NCI-H446 treated with DMSO at 0.1 percent for 48 hours (cell line): ENCODE measurements at regions not wholly inside any gene's neighbourhood (a gene's known extent, or its start where the extent isn't known, plus 50 kb on each side); places are given as distances from the start of the nearest gene placed in this dataset.
"Not testable (repeated sequence)": the region's sequence is repeated elsewhere in the genome, so short reads cannot be mapped to it uniquely, and the experiment has no call there.

ENCODE experiments used
- DNase-seq: peaks from one replicate; lab custom pipeline; 2025; lab: John Stamatoyannopoulos, UW

DNA sequence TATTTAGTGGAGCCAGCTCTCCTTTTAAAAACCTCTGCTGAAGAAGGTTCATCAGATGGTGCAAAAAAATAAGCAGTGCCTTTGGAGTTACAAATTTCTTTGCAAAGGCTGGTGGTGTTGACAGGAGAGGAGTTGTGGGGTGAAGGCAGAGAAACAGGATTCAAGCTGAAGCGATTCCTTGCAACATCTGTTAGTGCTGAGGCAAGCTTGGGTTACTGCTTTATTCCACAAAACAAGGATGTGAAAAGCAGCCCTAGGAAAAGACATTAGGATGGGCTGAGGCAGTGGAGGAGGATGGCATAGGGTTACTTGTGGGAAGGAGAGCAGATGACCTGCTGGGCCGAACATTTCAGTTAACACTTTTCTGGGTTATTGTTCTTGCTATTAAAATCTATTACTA is 390.7 kb downstream of the DLEU7 start:
- DNase-seq: no peak

DNA sequence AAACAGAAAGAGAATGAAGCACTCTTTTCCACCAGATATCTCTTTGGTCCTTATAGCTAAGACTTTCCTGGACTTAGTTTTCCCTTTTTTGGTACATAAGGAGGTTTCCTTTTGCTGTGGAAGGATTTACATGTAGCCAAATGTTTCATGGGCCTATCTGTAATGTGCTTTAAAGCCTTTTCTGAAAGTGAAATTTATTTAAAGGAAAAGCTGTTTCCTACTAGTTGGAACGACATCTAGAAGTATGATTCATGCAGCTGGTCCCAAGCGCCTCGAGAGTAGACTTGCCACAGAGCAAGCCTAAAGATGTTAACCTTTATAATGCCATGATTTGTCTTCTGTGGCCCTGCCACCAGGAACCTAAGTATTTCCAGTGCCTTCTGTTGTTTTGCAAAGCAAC is 390.3 kb downstream of the DLEU7 start:
- DNase-seq: no peak

DNA sequence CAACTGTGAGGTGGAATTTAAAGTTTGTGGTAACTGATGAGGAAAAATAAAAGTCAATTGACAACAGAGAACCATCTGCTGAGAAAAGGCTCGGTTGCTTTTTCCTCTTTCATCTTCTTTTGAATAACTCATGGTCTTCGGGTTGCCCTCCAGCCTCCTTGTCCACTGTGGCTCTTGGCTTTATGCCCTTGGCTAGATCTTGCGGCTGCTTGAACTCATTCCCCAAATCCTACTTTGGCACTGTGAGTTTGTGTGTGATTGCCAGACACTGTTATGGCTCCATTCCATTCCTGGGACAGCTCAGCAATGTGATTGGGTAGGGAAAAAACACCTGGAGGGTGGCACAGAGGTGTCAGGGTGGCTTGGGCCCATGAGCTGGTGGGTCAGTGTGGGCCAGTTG is 387.4 kb downstream of the DLEU7 start:
- peak; percentile 26 for DNase-seq

DNA sequence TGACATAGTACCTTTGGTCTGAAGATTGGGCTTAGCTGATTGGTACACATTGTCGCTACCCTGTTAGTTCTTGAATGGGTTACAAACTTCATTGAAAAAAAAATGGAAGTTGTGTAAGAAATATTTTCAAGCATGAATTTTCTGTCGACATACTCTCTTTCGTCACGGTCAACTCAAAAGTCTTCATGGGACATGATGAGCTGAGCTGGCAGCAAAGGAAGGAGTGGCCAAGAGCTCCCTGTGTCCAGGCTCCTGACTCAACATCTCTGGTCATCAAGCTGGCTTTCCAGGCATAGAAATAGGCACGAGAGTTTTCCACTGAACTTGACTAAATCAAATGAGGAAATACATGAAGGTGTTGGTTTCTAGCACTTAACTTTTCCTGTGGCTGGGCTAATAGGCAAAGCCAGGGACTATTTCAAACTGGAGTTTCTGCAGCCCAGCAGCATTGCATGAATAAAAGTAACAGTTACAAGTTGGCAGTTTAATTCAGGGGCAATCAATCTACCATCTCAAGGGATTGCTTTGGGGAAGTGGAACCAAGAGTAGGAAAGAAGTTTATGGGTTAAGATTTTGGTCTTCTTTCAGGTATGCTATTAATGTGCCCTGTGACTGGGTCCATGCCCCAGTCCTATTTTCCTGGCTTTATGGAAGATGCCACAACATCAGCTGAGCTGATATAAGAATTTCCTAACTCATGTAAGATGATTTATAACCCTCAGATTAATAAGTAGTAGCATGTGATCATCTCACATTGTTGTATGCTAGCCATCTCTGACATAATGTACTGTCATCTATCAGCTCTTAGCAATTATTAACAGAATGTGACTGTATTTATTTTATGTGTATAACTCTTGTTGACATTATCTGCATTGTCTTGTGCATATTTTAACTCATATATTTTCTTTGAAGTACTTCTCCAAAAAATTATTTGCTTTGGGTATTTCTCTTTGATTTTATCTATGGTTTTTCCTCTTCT is 385.8 kb downstream of the DLEU7 start:
- no peak for DNase-seq

DNA sequence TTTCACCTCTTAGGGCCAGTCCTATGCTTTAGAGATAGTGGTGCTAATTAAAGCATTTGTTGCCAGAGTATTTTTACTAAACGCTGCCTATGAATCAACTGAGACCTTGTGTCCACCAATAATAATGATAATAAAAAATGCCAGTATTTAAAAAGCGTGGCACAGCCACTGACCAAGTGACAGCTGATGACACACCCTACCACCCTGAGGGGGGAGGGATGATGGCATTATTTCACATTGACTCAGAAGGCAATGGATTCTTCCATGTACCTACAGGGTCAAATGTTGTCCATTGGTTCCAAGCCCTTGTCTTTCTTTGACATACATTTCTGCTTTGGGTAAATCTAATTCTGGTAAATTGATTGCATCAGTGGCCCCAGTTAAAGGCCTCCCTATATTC is 384.4 kb downstream of the DLEU7 start:
- DNase-seq: no peak

DNA sequence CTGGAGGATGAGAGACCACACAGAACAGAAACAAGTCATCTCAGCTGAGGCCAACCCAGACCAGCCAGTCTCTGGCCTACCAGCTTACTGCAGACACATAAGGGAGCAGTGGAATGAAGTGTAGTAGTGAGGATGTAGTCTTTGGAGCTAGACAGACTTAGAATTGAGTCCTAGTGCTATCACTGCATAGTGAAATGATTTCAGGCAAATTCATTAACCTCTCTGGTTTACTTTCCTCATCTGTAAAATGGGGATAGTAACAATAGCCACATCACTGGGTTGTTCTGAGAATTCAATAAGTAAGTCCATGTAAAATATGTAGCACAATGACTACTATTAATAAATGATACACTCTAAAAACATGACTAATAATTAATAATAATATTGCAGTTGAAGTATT is 383.8 kb downstream of the DLEU7 start:
- no peak for DNase-seq

DNA sequence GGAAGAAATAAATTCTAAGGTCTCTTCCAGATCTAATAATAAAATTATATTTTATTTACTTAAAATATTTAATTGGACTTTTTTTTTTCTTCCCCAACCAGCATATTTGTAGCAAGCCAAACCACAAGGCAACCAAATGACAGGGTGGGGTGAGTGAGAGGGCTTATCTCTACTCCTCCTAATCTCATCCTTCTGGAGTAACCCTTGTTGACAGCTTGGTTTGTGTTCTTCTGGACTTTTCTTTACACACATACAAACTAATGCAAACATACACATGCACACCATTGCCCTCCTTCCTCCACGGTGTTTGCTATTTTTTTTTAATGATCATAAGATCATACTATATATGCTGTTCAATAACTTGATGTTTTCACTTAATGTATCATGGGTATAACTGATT is 383.1 kb downstream of the DLEU7 start:
- no peak for DNase-seq

DNA sequence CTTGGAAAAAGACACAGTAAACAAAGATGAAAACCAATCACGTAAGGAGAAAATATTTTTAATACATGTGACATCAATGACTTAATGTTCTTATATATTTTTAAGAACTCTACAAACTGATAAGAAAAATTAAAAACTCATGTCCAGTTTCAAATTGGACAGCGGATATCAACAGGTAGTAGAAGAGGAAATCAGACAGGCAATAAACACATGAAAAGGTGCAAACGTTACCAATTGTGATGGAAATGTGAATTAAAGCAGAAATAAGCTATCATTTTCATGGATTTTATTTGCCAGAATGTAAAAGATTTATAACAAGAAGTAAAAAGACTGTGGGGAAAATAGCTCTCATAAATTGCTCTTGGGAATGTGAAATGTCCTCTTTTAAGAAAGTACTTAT is 382.3 kb downstream of the DLEU7 start:
- no peak for DNase-seq

DNA sequence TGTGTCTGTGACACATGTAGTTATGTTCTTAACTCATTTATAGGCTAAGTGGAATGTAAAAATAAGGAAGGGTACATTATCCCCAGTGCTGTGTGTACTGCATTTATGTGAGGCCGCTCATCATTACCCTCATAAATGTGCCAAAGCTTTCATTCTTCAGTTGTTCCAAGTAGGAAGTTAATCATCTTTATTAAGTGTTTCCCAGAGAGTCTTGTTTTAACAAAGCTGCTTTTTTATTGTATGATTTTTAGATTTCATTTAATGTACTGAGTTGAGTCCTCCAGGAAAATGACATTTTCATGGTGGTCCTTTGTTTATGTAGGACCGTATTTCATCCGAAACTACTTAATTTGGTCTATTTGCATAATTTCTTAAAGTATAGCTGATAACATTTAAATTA is 379.8 kb downstream of the DLEU7 start:
- no peak for DNase-seq

DNA sequence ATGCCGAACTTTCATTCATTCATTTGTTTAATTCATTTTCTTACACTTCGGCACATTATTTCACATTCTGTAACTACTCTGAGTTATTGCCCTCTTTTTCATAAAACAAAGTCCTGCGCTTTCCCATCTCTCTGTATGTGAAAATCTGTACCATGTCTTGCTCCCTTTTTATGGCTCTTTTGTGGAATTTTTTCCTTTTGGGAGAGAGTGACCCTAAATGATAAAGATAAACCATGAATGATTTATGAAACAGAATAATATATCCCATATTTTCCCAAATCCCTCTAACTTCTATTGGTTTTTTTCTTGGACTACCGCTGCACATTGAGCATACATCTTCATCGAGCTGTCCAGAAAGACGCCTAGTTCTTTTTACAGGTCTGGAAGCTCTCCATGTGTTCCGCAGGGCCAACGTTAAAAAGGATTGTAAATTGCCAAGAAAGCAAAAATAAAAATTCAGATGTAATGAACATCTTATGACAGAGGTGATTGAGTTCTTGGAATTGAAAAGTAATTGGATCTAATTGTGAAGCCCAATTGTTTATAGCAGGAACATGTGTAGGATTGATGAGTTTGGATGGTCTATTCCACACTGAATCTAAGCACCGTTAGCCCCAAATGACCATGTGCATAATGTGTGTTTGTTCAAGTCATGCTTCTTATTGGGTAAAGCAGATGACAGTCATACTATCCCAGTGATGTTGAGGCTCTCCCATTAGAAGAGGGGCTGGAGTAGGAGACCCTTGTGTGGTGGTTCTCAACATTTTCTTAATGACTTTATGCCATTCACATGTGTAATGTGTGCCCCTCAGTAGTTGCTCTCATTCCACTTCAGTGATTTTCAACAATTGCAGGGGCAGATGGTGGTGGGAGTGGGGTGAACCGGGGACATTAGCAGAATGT is 378.9 kb downstream of the DLEU7 start:
- peak; percentile 19 for DNase-seq

DNA sequence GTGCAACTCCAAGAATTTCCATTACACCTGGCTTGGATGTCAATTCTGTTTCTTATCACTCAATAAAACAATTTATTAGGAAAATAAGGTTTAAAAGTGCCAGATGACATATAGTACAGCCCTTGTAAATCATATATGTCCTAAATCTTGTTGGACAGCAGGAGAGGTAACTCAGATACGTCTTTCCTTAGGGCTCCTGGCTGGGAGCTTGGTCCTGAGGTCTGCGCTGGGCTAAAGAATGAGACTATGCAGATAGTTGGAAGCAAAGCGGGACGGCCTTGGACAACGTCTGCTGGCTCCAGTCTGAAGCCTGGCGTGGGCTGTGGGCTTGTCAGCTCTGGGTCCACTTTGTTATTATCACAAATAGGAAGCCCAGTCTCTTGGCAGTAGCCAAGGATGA is 377.0 kb downstream of the DLEU7 start:
- no peak for DNase-seq

DNA sequence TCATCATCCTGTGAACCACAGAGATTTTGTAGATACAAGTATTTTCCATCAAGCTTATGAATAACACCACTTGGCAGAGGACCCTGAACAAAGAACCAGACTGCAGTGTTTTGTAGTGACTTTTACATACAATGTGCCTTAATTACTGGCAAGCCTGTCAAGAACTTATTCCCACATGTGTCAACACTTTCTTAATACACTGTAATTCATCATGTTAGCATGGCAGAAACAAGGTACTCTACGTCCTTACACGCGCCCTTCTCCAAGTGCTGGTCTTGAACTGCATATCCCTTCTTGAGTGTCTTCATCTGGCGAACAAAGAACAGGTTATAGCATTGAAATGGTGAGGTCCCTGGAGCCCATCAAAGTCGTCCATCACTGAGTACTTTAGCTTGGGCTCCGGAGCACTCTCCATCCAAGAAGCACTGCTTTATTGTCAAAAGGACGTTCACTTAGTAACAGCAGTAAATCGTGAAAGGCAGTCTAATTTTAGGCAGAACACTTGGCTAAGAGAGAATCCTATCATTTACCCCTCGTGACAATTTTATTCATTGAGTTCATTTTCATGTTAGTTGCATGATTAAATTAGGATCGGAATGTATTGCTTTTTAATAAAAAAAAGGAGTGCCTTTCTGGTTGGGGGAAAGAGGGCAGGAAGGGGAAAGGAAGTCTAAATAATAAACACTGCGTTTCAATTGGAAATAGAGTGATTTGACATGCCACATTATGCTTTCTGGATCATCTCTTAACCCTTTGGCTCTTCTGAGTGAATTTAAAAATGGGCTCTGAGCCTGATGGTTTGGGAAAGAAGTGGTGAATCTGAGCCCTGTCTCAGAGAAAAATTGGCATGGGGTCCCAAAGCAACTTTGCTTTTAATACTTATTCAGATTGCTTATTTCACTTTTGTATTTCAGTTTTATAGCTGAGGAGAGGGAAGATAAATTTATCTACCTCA is 376.1 kb downstream of the DLEU7 start:
- DNase-seq: peak; percentile 63

DNA sequence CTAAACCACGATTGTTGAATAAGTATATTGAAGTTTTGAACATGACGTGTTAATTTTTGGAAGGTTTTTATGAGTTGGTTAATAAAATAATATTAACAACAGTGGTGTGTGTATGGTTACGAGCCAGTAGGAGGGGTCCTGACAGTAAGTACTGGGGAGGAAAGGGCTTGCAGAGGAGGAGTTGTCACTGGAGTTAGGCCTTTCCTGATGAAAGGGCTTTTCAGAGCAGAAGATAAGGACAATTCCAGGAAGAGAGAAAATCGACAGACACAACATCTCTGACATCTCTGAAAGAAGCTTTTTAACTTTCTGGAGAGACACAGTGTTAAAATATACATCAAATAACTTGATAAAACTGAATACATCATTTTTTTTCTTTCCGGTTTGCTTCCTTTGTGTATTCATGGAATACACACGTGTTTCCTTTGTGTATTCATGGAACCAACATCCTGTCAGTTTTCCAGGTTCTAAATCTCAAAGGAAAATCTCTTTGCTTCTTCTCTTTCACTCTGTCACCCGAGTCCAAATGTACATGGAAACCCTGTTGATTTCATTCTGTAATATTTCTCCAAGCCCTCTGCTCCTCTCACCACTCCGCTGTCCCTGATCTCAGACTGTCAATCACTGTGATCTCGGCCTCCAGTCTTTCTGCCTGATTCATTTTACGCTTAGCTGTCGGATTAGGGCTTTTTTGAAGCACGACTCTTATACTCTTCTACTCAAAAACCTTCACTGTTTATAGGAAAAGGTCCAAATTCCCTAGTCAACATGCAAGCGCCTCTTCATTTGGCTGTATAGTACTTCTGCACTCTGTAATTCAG is 374.4 kb downstream of the DLEU7 start:
- DNase-seq: no peak

DNA sequence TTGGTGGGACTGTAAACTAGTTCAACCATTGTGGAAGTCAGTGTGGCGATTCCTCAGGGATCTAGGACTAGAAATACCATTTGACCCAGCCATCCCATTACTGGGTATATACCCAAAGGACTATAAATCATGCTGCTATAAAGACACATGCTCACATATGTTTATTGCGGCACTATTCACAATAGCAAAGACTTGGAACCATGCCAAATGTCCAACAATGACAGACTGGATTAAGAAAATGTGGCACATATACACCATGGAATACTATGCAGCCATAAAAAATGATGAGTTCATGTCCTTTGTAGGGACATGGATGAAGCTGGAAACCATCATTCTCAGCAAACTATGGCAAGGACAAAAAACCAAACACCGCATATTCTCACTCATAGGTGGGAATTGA is 370.4 kb downstream of the DLEU7 start:
- DNase-seq: not testable (repeated sequence)

DNA sequence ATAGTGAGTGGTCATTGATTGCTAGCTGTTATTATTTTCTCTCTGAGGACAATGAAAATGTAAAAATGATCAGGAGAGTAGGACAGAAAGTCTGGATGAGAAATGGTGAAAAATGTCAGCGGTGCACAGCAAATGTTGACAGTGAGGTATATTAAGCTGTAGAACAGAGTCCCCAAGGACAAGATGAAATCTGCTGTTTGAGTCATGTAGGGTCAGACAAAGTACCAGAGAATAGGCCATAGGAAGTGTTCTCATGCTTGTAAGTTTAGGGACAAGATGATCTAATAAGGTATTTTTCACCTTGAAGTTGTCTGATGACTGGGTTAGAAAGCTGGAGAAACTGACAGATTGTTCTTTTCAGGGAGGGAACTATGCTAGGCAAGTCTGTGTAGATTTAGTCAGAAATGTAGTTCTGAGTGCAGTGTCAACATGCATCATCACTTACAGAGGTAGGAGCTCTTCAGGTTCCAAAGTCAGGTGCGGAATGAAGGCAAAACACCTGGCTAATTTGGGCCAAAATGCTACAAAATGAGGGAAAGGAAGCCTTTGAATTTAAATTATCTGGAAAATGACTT is 369.3 kb downstream of the DLEU7 start:
- DNase-seq: no peak

DNA sequence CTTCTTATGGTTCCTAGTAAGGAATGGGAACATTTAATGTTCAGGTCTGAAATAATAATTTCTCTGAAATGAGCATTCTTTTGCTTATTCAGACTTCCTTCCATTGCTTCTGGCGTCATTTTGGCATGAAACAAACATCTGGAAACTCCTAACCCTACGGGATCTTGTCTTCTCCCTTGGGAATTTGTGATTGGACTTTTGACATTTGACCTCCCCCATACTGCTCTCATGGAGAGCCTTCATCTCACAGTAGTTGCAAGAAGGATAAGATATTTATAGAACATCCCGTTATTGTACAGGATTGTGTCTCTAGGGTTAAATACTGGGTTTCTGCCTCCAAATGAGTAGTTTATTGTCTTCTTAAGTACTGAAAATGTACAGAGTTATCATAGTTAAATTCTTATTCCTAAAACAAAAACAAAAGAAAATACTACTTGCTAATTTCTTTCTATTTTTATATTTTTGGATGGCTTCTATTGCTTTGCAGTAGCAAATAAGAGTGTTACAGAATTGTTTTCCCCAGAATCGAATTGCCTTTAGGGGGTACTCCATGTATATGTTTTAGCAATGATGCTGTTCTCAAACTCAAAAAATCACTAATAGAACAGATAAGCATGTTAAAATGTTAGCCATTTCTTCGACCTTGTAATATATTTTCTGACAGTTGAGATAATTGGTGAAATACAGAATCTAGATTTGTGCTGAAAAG is 366.8 kb downstream of the DLEU7 start:
- DNase-seq: no peak

DNA sequence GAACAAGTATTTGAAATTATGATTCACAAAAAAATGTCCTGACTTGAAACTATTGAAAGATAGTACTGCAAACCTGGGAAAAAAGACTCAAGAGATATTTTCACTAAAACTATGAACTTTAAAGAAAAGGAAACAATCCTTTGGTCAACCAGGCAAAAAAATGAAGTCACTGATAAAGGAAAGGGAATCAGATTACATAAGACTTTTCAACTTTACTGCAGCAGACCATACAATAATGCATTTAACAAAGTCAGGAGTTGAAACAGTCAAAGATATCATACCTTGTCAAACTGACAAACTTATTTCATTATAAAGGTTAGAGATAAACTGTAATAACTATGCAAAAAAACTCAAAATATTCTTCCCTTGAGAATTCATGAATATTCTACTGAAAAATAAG is 361.6 kb downstream of the DLEU7 start:
- DNase-seq: no peak

DNA sequence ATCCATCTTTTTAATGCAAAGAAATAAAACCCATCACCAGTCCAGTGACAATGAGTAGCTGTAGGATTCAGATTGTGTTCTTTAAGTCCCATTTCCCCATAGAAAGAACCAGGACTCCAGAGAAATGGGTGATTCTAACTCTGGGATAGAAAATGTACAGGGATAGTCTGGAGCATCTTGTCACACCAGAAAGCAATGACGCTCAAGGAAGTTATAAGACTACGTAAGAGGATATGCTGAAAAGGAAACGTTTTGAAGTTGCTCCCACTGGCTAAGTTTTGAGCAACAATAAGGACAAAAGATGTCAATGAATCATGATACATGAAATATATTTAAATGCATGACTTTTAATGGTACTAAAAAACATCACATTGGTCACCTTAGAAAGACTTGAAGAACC is 360.1 kb downstream of the DLEU7 start:
- DNase-seq: no peak

DNA sequence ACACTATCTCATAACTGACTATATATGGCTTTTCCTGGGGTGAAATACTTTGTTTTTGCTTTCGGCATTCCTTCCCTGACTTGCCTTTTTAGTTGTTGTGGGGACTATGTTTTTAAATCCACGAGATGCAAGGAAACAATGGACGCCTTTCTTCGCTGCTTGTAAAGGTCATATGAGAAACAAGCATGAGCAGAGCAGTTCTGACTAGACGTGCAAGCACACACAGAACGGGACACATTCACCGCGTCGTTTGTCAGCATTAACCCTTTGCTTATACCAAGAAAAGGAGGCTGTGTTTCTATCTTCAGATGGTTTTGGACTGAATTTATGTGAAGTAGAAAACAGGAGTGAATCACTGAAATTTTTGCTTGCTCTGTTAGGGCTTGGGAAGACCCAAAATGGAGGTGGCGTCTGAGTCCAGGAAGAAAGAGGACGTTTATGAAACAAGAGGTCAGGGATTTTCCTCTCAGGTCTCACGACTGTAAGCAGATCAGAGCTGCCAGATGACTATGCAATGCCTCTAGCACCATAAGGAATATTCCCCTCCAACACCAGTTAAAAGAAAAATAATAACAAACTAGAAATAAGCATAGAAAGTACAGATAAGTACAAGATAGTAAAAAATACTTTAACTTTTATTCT is 358.9 kb downstream of the DLEU7 start:
- DNase-seq: no peak
